A673 (cell line): ENCODE measurements at regions not wholly inside any gene's neighbourhood (a gene's known extent, or its start where the extent isn't known, plus 50 kb on each side); places are given as distances from the start of the nearest gene placed in this dataset.
A peak's percentile ranks its signal among the peaks of the same experiment; 100 is the strongest.

Experiments used
- BruUV-seq: library from RNA; stranded (reverse); fragments of 400-500 nt; replicated peaks from 2 replicates; lab custom pipeline; 2021; lab: Mats Ljungman, UMichigan
- CTCF ChIA-PET: fragments of 300-600 bp; sonication (Branson Sonifier 250); formaldehyde crosslinking; loops from one replicate; lab custom pipeline; 2022; ENCODE audit warnings: antibody characterized with exemption; lab: Charles Lee
- POLR2A ChIA-PET: fragments of 300-600 bp; sonication (Branson Sonifier 250); formaldehyde crosslinking; loops from one replicate; lab custom pipeline; 2022; ENCODE audit warnings: antibody characterized with exemption; ENCODE audit not compliant: low non-redundant PET; lab: Charles Lee
- DNase-seq: peaks from one replicate; pipeline ENCODE4 v3.0.0-alpha.2; 2015; ENCODE audit warnings: low spot score
- H3K27ac ChIP-seq: fragments of 200-600 bp; sonication (generic); 2 replicates; pipeline ENCODE4 v1.5.1; 2016; ENCODE audit warnings: mixed run types, low read depth, mild to moderate bottlenecking, mixed read lengths, antibody characterized with exemption, low read length; ENCODE audit not compliant: poor library complexity, severe bottlenecking
- H3K27me3 ChIP-seq: fragments of 200-600 bp; sonication (generic); replicated peaks from 2 replicates; pipeline ENCODE4 v1.6.1; 2017; ENCODE audit warnings: mixed run types, low read depth, mild to moderate bottlenecking, mixed read lengths, antibody characterized with exemption, low read length; ENCODE audit not compliant: insufficient read depth, poor library complexity
- H3K36me3 ChIP-seq: fragments of 200-600 bp; sonication (generic); 2 replicates; pipeline ENCODE4 v1.6.1; 2016; ENCODE audit warnings: mixed run types, mild to moderate bottlenecking, mixed read lengths, antibody characterized with exemption, low read length; ENCODE audit not compliant: insufficient read depth, poor library complexity, severe bottlenecking
- H3K4me1 ChIP-seq: fragments of 200-600 bp; sonication (generic); 2 replicates; pipeline ENCODE4 v1.6.1; 2017; ENCODE audit warnings: mixed run types, mild to moderate bottlenecking, mixed read lengths, antibody characterized with exemption, low read length; ENCODE audit not compliant: insufficient read depth, poor library complexity, severe bottlenecking
- H3K4me3 ChIP-seq: fragments of 200-600 bp; sonication (generic); 2 replicates; pipeline ENCODE4 v1.5.1; 2016; ENCODE audit warnings: low read depth, mixed run types, mild to moderate bottlenecking, mixed read lengths, low read length; ENCODE audit not compliant: poor library complexity, severe bottlenecking
- H3K9me3 ChIP-seq: fragments of 200-600 bp; sonication (generic); 2 replicates; pipeline ENCODE4 v1.6.1; 2016; ENCODE audit warnings: mixed run types, low read depth, mild to moderate bottlenecking, mixed read lengths, antibody characterized with exemption, low read length; ENCODE audit not compliant: poor library complexity, severe bottlenecking
- CTCF ChIP-seq: fragments of 300-800, 200-600 bp; sonication (generic); conservative IDR thresholded peaks from 2 replicates; pipeline ENCODE4 v1.5.1; 2017; ENCODE audit warnings: low read depth, mild to moderate bottlenecking, antibody characterized with exemption, low read length, moderate library complexity, mixed read lengths
- EZH2 ChIP-seq: fragments of 200-600 bp; sonication (generic); IDR thresholded peaks from 2 replicates; pipeline ENCODE4 v1.6.1; 2017; ENCODE audit warnings: borderline replicate concordance, low read depth, mild to moderate bottlenecking, mixed read lengths, antibody characterized with exemption, low read length; ENCODE audit not compliant: poor library complexity, severe bottlenecking
- intact Hi-C: fragments of 100-400 bp; cut with micrococcal nuclease; formaldehyde crosslinking; loops from one replicate; pipeline ENCODE4 v1.10.0; 2022; ENCODE audit not compliant: unreplicated experiment

- H3K27me3 ChIP-seq: peaks cover 99% of the 10 kb centered on the region
- H3K9me3 ChIP-seq: no peaks in the 10 kb centered on the region
- DNase-seq: peak; percentile 73
- H3K27ac ChIP-seq: no peak overlapping the region
- peaks cover 13% of the 10 kb centered on the region for H3K4me1 ChIP-seq
- TF ChIP-seq EZH2 (no peak), CTCF (no peak)
- no TSS peak for BruUV-seq
- H3K4me3 ChIP-seq: peak overlapping the region; percentile 52
- POLR2A ChIA-PET: no interaction called here
- intact Hi-C loops: loop anchor here (10.0 kb wide), 3 partner anchors 449 to 1829 kb away; no protein-coding TSS in a partner anchor
- no peaks in the 10 kb centered on the region for H3K36me3 ChIP-seq
- CTCF ChIA-PET: no interaction called here
Observed at GRCh38 chr7:114085592-114086501, 167.0 kb upstream of the PPP1R3A start.

GRCh38 chr7:114085313-114085591 is 166.4 kb upstream of the PPP1R3A start:
- TF ChIP-seq CTCF (no peak), EZH2 (no peak)
- H3K4me3 ChIP-seq: peak overlapping the region; percentile 52
- no peaks in the 10 kb centered on the region for H3K36me3 ChIP-seq
- H3K27me3 ChIP-seq: peaks cover 99% of the 10 kb centered on the region
- POLR2A ChIA-PET: no interaction called here
- H3K27ac ChIP-seq: no peak overlapping the region
- no peak for DNase-seq
- H3K4me1 ChIP-seq: peaks cover 13% of the 10 kb centered on the region
- no peaks in the 10 kb centered on the region for H3K9me3 ChIP-seq
- BruUV-seq: no TSS peak
- CTCF ChIA-PET: no interaction called here
- intact Hi-C loops: loop anchor here (10.0 kb wide), 3 partner anchors 450 to 1830 kb away; no protein-coding TSS in a partner anchor

- TF ChIP-seq CTCF (no peak), EZH2 (peak; percentile 56)
- ChIA-PET POLR2A (no interaction called here), CTCF (no interaction called here)
- H3K27me3 ChIP-seq: peaks cover 99% of the 10 kb centered on the region
- H3K9me3 ChIP-seq: no peaks in the 10 kb centered on the region
- BruUV-seq: no TSS peak
- H3K4me1 ChIP-seq: peaks cover 13% of the 10 kb centered on the region
- H3K27ac ChIP-seq: no peak overlapping the region
- peak overlapping the region; percentile 52 for H3K4me3 ChIP-seq
- DNase-seq: peak; percentile 25
- intact Hi-C loops: loop anchor here (5.0 to 10.0 kb wide), 7 partner anchors 323 to 1830 kb away; no protein-coding TSS in a partner anchor
- H3K36me3 ChIP-seq: no peaks in the 10 kb centered on the region
Observed at GRCh38 chr7:114084472-114085312, 165.9 kb upstream of the PPP1R3A start.
